ENCODE measurements at regions not wholly inside any gene's neighbourhood (a gene's known extent, or its start where the extent isn't known, plus 50 kb on each side); places are given as distances from the start of the nearest gene placed in this dataset.

- no peak for DNase-seq (ENCODE audit: insufficient read length, low spot score)
- FAIRE-seq: no peak
- no peak for TF ChIP-seq CTCF (IDR thresholded peaks at IDR 0.05; ENCODE audit: insufficient read depth, missing control alignments)
Measured at GRCh38 chr11:119831011-119831410, 102.0 kb upstream of the NECTIN1 start.

- no peak for FAIRE-seq
- no peak for TF ChIP-seq CTCF (IDR thresholded peaks at IDR 0.05; ENCODE audit: insufficient read depth, missing control alignments)
Measured at GRCh38 chr11:119830400-119830799, 101.4 kb upstream of the NECTIN1 start.

GRCh38 chr11:119829402-119829801, 100.4 kb upstream of the NECTIN1 start:
- no peak for TF ChIP-seq CTCF (IDR thresholded peaks at IDR 0.05; ENCODE audit: insufficient read depth, missing control alignments)
- FAIRE-seq (no peak), DNase-seq (ENCODE audit: insufficient read length, low spot score) (no peak)

More at GRCh38 chr11:119830400-119830799, 101.4 kb upstream of the NECTIN1 start:
- no peak for DNase-seq (ENCODE audit: insufficient read length, low spot score)

- no peak for DNase-seq (ENCODE audit: insufficient read length, low spot score)
- TF ChIP-seq CTCF (IDR thresholded peaks at IDR 0.05; ENCODE audit: insufficient read depth, missing control alignments): no peak
- no peak for FAIRE-seq
Measured at GRCh38 chr11:119828819-119829218, 99.8 kb upstream of the NECTIN1 start.

GRCh38 chr11:119828006-119828405, 99.0 kb upstream of the NECTIN1 start:
- FAIRE-seq: no peak
- DNase-seq (ENCODE audit: insufficient read length, low spot score): no peak
- no peak for TF ChIP-seq CTCF (IDR thresholded peaks at IDR 0.05; ENCODE audit: insufficient read depth, missing control alignments)

GRCh38 chr11:119827113-119827512, 98.1 kb upstream of the NECTIN1 start:
- DNase-seq (ENCODE audit: insufficient read length, low spot score) (no peak), FAIRE-seq (no peak)
- TF ChIP-seq CTCF (IDR thresholded peaks at IDR 0.05; ENCODE audit: insufficient read depth, missing control alignments): no peak

- TF ChIP-seq CTCF (IDR thresholded peaks at IDR 0.05; ENCODE audit: insufficient read depth, missing control alignments): no peak
- DNase-seq (ENCODE audit: insufficient read length, low spot score) (no peak), FAIRE-seq (no peak)
Measured at GRCh38 chr11:119823077-119823476, 94.1 kb upstream of the NECTIN1 start.

Data from D721Med (cell line).